ENCODE measurements at regions not wholly inside any gene's neighbourhood (a gene's known extent, or its start where the extent isn't known, plus 50 kb on each side); places are given as distances from the start of the nearest gene placed in this dataset.

DNA sequence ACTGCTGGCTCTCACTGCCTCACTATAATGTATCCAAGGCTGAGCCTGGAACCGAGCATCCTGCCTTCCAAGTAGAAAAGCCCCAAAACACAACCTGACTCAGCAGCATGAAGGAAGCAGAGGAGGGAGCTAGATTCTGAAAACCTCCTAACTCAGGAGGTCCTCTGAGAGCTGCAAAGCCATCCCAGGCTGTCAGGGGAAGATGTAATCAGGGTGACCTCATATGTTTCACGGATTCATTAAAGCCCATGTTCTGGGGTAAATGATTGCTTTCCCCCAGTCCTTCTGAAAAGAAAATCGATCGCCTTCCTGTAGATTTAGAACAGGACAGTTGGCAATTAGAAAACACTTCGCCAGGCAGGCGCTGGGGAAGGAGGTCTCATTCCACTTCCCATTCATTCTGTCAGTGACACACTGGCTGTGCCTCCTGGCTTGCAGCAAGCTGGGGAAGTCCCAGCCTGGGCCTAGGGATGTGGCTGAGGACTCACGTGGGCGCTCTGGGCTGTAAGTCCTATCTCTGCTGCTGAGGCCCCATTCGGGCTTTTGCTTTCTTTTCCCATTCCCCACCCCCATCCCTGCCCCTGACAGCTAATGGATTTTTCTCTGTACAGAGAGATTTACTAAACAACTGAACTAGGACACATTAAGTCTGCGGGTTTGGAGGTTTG lies 75.7 kb upstream of the TMEM132E start (continued):
- no peak for TF ChIP-seq ZBTB2 (CRISPR knock-in tag; IDR thresholded peaks at IDR 0.05; ENCODE audit: low read depth)
- no peak for TF ChIP-seq ZNF614 (CRISPR knock-in tag; IDR thresholded peaks at IDR 0.05; ENCODE audit: borderline replicate concordance)
- no peak for TF ChIP-seq ZNF414 (CRISPR knock-in tag; IDR thresholded peaks at IDR 0.05)
- TF ChIP-seq, protein P1, sequence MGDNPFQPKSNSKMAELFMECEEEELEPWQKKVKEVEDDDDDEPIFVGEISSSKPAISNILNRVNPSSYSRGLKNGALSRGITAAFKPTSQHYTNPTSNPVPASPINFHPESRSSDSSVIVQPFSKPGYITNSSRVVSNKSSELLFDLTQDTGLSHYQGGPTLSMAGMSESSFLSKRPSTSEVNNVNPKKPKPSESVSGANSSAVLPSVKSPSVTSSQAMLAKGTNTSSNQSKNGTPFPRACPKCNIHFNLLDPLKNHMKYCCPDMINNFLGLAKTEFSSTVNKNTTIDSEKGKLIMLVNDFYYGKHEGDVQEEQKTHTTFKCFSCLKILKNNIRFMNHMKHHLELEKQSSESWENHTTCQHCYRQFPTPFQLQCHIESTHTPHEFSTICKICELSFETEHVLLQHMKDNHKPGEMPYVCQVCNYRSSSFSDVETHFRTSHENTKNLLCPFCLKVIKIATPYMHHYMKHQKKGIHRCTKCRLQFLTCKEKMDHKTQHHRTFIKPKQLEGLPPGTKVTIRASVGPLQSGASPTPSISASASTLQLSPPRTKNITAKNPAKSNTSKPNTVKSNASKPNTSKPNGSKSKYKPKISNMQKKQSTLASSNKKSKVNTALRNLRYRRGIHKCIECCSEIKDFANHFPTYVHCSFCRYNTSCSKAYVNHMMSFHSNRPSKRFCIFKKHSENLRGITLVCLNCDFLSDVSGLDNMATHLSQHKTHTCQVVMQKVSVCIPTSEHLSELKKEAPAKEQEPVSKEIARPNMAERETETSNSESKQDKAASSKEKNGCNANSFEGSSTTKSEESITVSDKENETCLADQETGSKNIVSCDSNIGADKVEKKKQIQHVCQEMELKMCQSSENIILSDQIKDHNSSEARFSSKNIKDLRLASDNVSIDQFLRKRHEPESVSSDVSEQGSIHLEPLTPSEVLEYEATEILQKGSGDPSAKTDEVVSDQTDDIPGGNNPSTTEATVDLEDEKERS (CRISPR knock-in tag; IDR thresholded peaks at IDR 0.05) = no peak
- TF ChIP-seq REXO4 (CRISPR knock-in tag; IDR thresholded peaks at IDR 0.05; ENCODE audit: borderline replicate concordance) = no peak
- TF ChIP-seq ESRRA (CRISPR knock-in tag; IDR thresholded peaks at IDR 0.05; ENCODE audit: low read depth) = no peak
- no peak for TF ChIP-seq ZNF276 (CRISPR knock-in tag; IDR thresholded peaks at IDR 0.05; ENCODE audit: low read depth)
- TF ChIP-seq MED8 (CRISPR knock-in tag; IDR thresholded peaks at IDR 0.05; ENCODE audit: insufficient replicate concordance) = no peak
